B cell (primary cell): ENCODE measurements at regions not wholly inside any gene's neighbourhood (a gene's known extent, or its start where the extent isn't known, plus 50 kb on each side); places are given as distances from the start of the nearest gene placed in this dataset.

Experiments
- ATAC-seq: fragments of 200-7000 bp; cut with Tn5 transposase; one replicate; pipeline ENCODE4 v1.10.0; 2021; ENCODE audit warnings: low read depth, mild to moderate bottlenecking, moderate number of reproducible peaks, moderate library complexity
- CTCF ChIA-PET: fragments of 350-600 bp; sonication (Branson Sonifier 250); formaldehyde crosslinking; loops from one replicate; lab custom pipeline; 2021; ENCODE audit warnings: antibody characterized with exemption, inconsistent platforms; lab: Charles Lee
- POLR2A ChIA-PET: fragments of 350-600 bp; sonication (Branson Sonifier 250); formaldehyde crosslinking; loops from one replicate; lab custom pipeline; 2021; ENCODE audit warnings: antibody characterized with exemption; lab: Charles Lee
- DNase-seq: peaks from one replicate; pipeline ENCODE4 v3.0.0; 2013
- H2AFZ ChIP-seq: 2 replicates; pipeline ENCODE4 v1.6.1; 2012; ENCODE audit warnings: mild to moderate bottlenecking, low read depth, low read length; ENCODE audit not compliant: insufficient read depth, poor library complexity, severe bottlenecking
- H3K27ac ChIP-seq, 2 donors: 1 replicate in 1 of 2; 2 replicates in 1 of 2; pipeline ENCODE4 v1.5.1; 2012 to 2013; ENCODE audit warnings: low read length in 2 of 2, mild to moderate bottlenecking in 2 of 2, moderate library complexity in 1 of 2
- H3K27me3 ChIP-seq, 4 experiments: fragments of 200-600 bp in 1 of 4; sonication (generic) in 1 of 4; replicated peaks in 1 of 4; 1 replicate in 2 of 4; 2 replicates in 2 of 4; pipeline versions ENCODE4 v1.6.1 to v1.7.0; 2013 to 2016; ENCODE audit warnings: low read length in 3 of 4, mild to moderate bottlenecking in 2 of 4, mixed read lengths in 1 of 4, moderate library complexity in 1 of 4; ENCODE audit not compliant: insufficient read depth in 4 of 4, control insufficient read depth in 3 of 4; ENCODE audit errors: control extremely low read depth in 1 of 4
- H3K36me3 ChIP-seq, 2 experiments: replicated peaks in 1 of 2; 1 replicate in 1 of 2; 2 replicates in 1 of 2; pipeline versions ENCODE4 v1.6.1 to v1.7.1; 2013; ENCODE audit warnings: low read length in 1 of 2; ENCODE audit not compliant: insufficient read depth in 2 of 2, control insufficient read depth in 1 of 2; ENCODE audit errors: control extremely low read depth in 1 of 2, extremely low read depth in 1 of 2
- H3K4me1 ChIP-seq, 2 donors: fragments of 200-600 bp in 1 of 2; sonication (generic) in 1 of 2; 1 replicate in 1 of 2; 2 replicates in 1 of 2; pipeline versions ENCODE4 v1.5.1 to v1.6.1; 2013 to 2017; ENCODE audit warnings: low read length in 2 of 2; ENCODE audit not compliant: control insufficient read depth in 2 of 2, insufficient read depth in 2 of 2
- H3K4me2 ChIP-seq: replicated peaks from 2 replicates; pipeline ENCODE3; 2012; ENCODE audit warnings: mild to moderate bottlenecking, low read depth, low read length; ENCODE audit not compliant: poor library complexity, severe bottlenecking
- H3K4me3 ChIP-seq, 5 experiments: fragments of 200-600 bp in 1 of 5; sonication (generic) in 1 of 5; 1 replicate in 3 of 5; 2 replicates in 2 of 5; pipeline versions ENCODE4 v1.5.1 to v1.7.0; 2011 to 2016; ENCODE audit warnings: low read length in 4 of 5, mild to moderate bottlenecking in 4 of 5, low read depth in 2 of 5, control low read depth in 1 of 5, moderate library complexity in 1 of 5; ENCODE audit not compliant: insufficient read depth in 1 of 5; ENCODE audit errors: control extremely low read depth in 1 of 5, extremely low read depth in 1 of 5
- H3K79me2 ChIP-seq: fragments of 200-600 bp; sonication (generic); one replicate; pipeline ENCODE4 v1.6.0; 2016; ENCODE audit warnings: low read length; ENCODE audit not compliant: control insufficient read depth, insufficient read depth
- H3K9ac ChIP-seq: fragments of 200-600 bp; sonication (generic); 2 replicates; pipeline ENCODE4 v1.6.1; 2017; ENCODE audit warnings: mild to moderate bottlenecking, low read length, moderate library complexity
- H3K9me3 ChIP-seq, 3 donors: one replicate each; pipeline versions ENCODE4 v1.6.1 to v1.7.1; 2013; ENCODE audit warnings: low read length in 2 of 3; ENCODE audit not compliant: control insufficient read depth in 2 of 3, insufficient read depth in 1 of 3; ENCODE audit errors: control extremely low read depth in 1 of 3
- H4K20me1 ChIP-seq: 2 replicates; pipeline ENCODE4 v1.6.0; 2012; ENCODE audit warnings: mild to moderate bottlenecking, low read length; ENCODE audit not compliant: insufficient read depth, control insufficient read depth, poor library complexity, severe bottlenecking
- H3K27ac Mint-ChIP-seq: one replicate; pipeline ENCODE4 v1.8.0; 2021; ENCODE audit warnings: mixed read lengths
- H3K27me3 Mint-ChIP-seq: one replicate; pipeline ENCODE4 v1.8.0; 2021; ENCODE audit warnings: mixed read lengths
- H3K4me1 Mint-ChIP-seq: one replicate; pipeline ENCODE4 v1.8.0; 2021; ENCODE audit warnings: mixed read lengths
- H3K4me3 Mint-ChIP-seq: one replicate; pipeline ENCODE4 v1.8.0; 2021; ENCODE audit warnings: mixed read lengths
- H3K9me3 Mint-ChIP-seq: one replicate; pipeline ENCODE4 v1.8.0; 2022; ENCODE audit warnings: mixed read lengths; ENCODE audit not compliant: insufficient read depth
- EZH2 ChIP-seq: IDR thresholded peaks from 2 replicates; pipeline ENCODE4 v1.6.1; 2012; ENCODE audit warnings: borderline replicate concordance, low read depth, mild to moderate bottlenecking, moderate library complexity, low read length; ENCODE audit not compliant: insufficient read depth, poor library complexity, severe bottlenecking
- WGBS: methylation state at CpG from one replicate; pipeline ENCODE4 v1.1.5; 2013; ENCODE audit warnings: missing lambda C conversion rate; ENCODE audit not compliant: insufficient coverage; 5-methylcytosine and 5-hydroxymethylcytosine counted together
- intact Hi-C: fragments of 100-400 bp; cut with micrococcal nuclease; formaldehyde crosslinking; loops from one replicate; pipeline ENCODE4 v1.10.0; 2022
- TF ChIP-seq, protein P1 (sequence below): fragments of 200-600 bp; IDR thresholded peaks from one replicate; pipeline ENCODE4 v1.8.0; 2022; ENCODE audit warnings: antibody characterized with exemption, mild to moderate bottlenecking

DNA sequence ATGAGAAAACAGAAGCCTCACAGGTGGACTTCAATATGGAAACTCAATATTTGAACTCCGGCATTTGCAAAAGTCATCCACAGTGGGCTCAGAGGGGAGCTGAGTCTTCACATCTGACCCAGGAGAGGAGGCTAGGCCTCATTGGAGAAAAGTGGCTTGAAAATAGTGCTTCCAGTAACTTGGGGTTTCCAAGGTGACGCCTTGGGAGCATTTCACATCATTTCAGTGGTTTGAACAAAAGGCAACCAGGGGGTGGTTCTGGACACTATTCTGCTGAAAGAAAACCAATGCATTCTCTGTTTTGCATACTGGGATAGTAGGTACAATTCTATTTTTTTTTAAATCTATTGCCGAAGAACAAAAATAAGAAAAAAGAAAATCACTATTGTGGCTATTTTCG is 599.2 kb upstream of the POM121L12 start:
- no peaks in the 10 kb centered on the region for H3K36me3 ChIP-seq
- no peaks in the 10 kb centered on the region for H4K20me1 ChIP-seq
- DNase-seq = no peak
- H3K27ac Mint-ChIP-seq = no peak overlapping the region
- H3K4me1 ChIP-seq = no peaks in the 10 kb centered on the region
- no peak overlapping the region for H3K4me2 ChIP-seq
- no peak for TF ChIP-seq EZH2
- TF ChIP-seq, protein P1, sequence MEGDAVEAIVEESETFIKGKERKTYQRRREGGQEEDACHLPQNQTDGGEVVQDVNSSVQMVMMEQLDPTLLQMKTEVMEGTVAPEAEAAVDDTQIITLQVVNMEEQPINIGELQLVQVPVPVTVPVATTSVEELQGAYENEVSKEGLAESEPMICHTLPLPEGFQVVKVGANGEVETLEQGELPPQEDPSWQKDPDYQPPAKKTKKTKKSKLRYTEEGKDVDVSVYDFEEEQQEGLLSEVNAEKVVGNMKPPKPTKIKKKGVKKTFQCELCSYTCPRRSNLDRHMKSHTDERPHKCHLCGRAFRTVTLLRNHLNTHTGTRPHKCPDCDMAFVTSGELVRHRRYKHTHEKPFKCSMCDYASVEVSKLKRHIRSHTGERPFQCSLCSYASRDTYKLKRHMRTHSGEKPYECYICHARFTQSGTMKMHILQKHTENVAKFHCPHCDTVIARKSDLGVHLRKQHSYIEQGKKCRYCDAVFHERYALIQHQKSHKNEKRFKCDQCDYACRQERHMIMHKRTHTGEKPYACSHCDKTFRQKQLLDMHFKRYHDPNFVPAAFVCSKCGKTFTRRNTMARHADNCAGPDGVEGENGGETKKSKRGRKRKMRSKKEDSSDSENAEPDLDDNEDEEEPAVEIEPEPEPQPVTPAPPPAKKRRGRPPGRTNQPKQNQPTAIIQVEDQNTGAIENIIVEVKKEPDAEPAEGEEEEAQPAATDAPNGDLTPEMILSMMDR = no peak
- H3K4me3 ChIP-seq = no peak overlapping the region
- H3K9me3 ChIP-seq = peaks cover 0 to 8% (median 0%) of the 10 kb centered on the region in 3 donors
- no peaks in the 10 kb centered on the region for H3K27me3 Mint-ChIP-seq
- 92% methylated on average over 2 of the region's 4 CpGs for WGBS
- no peak overlapping the region for H3K4me3 Mint-ChIP-seq
- H2AFZ ChIP-seq = no peak overlapping the region
- no peak overlapping the region for H3K9ac ChIP-seq
- no peaks in the 10 kb centered on the region for H3K4me1 Mint-ChIP-seq
- H3K27ac ChIP-seq = no peak overlapping the region
- intact Hi-C loops = no loop called here
- POLR2A ChIA-PET = no interaction called here
- peaks cover 11% of the 10 kb centered on the region for H3K9me3 Mint-ChIP-seq
- no peaks in the 10 kb centered on the region for H3K27me3 ChIP-seq
- no peaks in the 10 kb centered on the region for H3K79me2 ChIP-seq
- ATAC-seq = no peak
- CTCF ChIA-PET = no interaction called here

DNA sequence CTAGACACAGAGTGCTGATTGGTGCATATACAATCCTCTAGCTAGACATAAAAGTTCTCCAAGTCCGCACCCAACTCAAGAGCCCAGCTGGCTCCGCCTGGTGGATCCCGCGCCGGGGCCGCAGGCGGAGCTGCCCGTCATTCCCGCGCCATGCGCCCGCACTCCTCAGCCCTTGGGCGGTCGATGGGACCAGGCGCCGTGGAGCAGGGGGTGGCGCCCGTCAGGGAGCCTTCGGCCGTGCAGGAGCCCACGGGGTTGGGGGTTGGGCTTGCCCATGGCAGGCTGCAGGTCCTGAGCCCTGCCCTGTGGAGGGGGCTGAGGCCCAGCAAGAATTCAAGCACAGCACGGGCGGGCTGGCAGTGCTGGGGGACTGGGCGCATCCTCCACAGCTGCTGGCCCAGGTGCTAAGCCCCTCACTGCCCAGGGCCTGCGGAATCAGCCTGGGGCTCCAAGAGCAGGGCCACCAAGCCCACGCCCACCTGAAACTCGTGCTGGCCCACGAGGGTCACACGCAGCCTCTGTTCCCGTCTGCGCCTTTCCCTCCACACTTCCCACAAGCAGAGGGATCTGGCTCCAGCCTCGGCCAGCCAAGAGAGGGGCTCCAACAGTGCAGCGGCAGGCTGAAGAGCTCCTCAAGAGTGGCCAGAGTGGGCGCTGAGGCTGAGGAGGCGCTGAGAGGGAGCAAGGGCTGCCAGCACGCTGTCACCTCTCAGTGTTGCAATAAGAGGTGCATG is 604.2 kb upstream of the POM121L12 start:
- POLR2A ChIA-PET = no interaction called here

More for the DNA sequence above, 604.2 kb upstream of the POM121L12 start:
- Histone ChIP-seq H3K9me3 (peaks cover 0 to 26% (median 0%) of the 10 kb centered on the region in 3 donors), H4K20me1 (no peaks in the 10 kb centered on the region), H3K9ac (no peak overlapping the region), H3K27me3 (no peaks in the 10 kb centered on the region), H3K4me3 (no peak overlapping the region), H3K4me1 (no peaks in the 10 kb centered on the region), H2AFZ (no peak overlapping the region), H3K79me2 (no peaks in the 10 kb centered on the region), H3K36me3 (no peaks in the 10 kb centered on the region), H3K4me2 (no peak overlapping the region), H3K27ac (no peak overlapping the region)
- TF ChIP-seq, protein P1 = no peak
- TF ChIP-seq EZH2 = no peak
- intact Hi-C loops = no loop called here
- H3K9me3 Mint-ChIP-seq = peaks cover 8% of the 10 kb centered on the region
- ATAC-seq (no peak), DNase-seq (no peak)
- CTCF ChIA-PET = no interaction called here
- no peaks in the 10 kb centered on the region for H3K4me1 Mint-ChIP-seq
- WGBS = 89% methylated on average over 36 of the region's 36 CpGs
- no peaks in the 10 kb centered on the region for H3K27me3 Mint-ChIP-seq
- H3K27ac Mint-ChIP-seq = no peak overlapping the region
- no peak overlapping the region for H3K4me3 Mint-ChIP-seq
